Left renal pelvis (tissue), 4 donors: ENCODE measurements at regions not wholly inside any gene's neighbourhood (a gene's known extent, or its start where the extent isn't known, plus 50 kb on each side); places are given as distances from the start of the nearest gene placed in this dataset.

Source experiments
- DNase-seq, 4 donors: peaks; one replicate each; pipeline ENCODE4 v3.0.0-alpha.2; 2013; ENCODE audit warnings: low read depth in 4 of 4, low spot score in 3 of 4

DNA sequence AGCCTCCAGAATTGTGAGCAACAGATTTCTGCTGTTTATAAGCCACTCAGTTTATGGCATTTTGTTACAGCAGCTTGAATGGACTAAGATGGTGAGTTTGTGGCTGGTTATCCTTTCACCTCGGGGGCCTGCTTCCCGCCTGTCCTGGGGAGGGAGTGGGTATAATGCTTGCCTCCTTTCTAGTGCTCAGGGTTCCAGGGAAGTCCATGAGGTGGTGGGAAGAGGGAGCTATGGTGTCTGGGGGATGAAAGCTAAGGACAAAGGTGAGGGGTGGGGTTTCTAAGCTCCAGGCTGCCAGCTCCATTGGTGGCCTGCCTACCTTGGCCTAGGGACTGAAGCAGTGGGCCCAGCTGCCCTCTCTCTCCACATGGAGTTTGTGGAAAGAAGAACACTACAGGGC is 50.2 kb upstream of the SDK2 start:
- DNase-seq, result no peak

DNA sequence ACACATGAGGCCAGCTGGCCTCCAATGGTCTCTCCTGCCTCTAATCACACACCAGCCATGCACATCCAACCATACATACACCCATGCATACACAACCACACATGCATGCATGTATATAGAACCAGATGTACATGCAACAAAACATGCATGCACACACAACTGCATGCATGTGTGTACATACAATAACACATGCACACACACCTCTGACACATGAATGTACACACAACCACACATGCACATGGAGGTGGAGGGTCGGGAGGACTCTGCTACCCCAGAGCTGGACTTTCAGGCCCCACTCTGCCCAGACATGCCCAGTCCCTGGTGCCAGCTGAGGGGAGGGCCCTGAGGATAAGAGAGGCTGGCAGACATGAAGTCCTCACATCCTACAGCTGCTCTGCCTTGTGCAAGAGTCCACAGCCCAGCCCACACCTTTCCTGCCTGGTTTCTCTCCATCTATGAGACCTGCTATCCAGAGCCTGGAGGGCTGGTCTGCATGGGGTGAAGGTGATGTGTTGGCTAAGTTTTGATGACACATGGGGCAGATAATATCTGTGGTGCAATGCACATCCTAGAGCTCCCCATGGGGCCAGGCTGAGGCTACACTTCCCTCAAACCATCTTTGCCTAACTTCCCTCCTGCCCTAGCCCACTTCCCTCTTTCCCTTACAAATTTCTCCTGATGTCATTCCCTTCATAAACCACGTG is 50.9 kb upstream of the SDK2 start:
- DNase-seq, result no peak

DNA sequence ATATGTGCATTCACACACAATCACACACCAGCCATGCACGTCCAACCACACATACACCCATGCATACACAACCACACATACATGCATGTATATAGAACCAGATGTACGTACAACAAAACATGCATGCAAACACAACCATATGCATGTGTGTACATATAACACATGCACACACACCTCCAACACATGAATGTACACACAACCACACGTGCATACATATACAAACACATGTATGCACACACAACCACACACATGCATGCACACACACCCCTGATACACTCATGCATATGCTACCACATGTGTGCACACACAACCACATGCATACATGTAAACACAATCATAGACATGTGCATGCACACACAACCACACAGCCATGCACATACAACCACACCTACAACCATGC is 52.0 kb upstream of the SDK2 start:
- DNase-seq, result no peak

DNA sequence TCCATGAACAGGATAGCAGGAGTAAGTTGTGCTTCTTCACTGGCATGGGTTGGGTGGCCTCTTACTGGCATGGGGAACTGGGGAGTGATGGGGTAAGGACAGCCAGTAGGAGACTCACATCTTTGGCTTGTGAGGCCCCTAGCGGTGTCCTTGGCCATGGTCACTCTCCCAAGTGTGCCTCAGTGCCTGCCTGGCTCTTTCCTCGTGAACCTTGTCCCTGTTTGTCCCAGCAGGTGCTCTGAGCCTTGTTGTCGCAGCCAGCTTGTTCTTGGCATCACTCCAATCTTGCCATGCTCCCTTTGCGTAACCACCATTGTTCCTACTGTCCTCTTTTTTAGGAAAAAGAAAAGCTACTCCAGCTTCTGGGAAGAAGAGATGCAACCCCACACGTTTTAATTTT is 53.6 kb upstream of the SDK2 start:
- no peak for DNase-seq

- DNase-seq, result no peak
These were observed 54.7 kb upstream of the SDK2 start for GRCh38 chr17:73698966-73699365.

GRCh38 chr17:73701701-73702100 is 57.5 kb upstream of the SDK2 start:
- DNase-seq, result no peak

GRCh38 chr17:73703192-73703591 is 58.9 kb upstream of the SDK2 start:
- no peak for DNase-seq

DNA sequence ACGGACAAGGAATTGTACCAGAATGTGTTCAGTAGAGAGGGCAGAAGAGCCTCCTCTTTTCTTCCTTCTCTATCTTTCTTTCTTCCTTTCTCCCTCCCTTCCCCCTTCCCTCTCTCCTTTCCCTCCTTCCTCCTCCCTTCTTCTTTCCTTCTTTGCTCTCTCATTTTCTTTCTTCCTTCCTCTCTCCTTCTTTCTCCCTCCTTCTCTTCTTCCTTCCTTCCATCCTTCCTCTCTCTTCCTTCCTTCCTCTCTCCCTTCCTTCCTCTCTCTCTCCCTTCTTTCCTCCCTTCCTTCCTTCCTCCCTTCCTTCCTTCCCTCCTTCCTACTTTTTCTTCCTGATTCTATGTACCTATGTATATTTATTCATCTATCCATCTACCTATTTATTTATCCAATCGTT is 59.7 kb upstream of the SDK2 start:
- no peak for DNase-seq

GRCh38 chr17:73705594-73705993 is 61.3 kb upstream of the SDK2 start:
- DNase-seq, result no peak

- DNase-seq, result no peak
These were observed 62.2 kb upstream of the SDK2 start for GRCh38 chr17:73706428-73706827.

DNA sequence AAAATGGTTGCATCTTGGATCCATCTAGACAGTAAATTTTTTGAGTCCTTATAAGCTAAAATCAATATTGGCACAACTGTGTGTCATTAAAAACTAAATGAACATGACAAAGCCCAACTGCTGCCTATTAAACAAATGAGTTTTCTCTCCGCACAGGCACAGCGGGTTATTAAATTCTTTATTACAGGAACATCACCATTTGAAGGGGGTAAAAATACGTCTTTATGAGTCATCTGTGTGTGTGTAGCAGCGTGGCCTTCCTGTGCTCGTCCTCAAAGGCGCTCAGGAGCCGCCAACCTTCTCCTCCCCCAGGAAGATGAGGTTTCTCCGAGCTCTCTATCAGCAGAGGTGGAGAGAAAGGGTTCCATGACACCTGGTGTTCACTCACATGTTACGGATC is 62.6 kb upstream of the SDK2 start:
- no peak for DNase-seq

DNA sequence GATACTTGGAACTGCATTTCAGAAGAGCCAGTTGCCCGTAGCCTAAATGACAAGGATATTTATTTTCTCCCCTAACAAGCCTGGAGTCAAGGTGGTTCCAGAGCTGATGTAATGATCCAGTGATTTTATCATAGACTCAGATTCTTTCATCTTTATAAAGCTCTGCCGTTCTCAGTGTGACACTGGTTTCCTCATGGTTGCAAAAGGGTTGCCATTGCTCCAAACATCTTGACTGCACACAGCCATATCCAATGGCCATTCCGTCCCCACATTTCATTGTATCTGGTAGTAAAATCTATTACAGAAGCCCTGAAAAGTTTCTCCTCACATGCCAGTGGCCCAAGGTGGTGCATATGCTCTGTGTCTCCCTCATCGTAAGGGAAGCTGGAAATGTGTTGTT is 63.1 kb upstream of the SDK2 start:
- DNase-seq, result no peak

DNA sequence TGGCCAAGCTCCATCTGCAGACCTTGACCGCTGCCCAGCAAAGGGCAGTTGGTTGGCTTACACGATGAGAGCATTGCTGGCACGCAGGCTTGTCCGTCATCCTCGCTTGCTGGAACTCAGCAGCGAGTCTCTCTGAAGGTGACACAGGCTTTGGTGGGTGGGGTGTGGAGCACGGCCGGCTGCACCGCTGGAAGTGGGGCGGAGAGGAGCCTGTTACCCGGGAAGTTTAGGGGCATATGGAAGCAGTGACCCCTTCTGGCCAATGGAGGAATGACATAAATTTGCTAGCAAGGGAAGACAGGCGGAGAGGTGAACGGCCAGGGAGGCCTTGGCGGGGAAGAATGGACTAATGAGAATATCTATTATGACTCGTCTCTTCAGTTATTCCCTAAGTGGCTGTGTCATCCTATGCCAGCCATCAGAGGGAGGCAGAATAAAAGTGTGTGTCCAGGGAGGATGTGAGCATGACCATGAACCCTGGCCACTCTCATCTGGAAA is 65.9 kb upstream of the SDK2 start:
- DNase-seq, result peak; percentile 51 to 75 (median 62)

- DNase-seq, result no peak
These were observed 66.9 kb upstream of the SDK2 start for GRCh38 chr17:73711184-73711583.

- no peak for DNase-seq
These were observed 67.7 kb upstream of the SDK2 start for GRCh38 chr17:73711916-73712315.

- DNase-seq, result no peak
These were observed 68.9 kb upstream of the SDK2 start for GRCh38 chr17:73713136-73713535.

DNA sequence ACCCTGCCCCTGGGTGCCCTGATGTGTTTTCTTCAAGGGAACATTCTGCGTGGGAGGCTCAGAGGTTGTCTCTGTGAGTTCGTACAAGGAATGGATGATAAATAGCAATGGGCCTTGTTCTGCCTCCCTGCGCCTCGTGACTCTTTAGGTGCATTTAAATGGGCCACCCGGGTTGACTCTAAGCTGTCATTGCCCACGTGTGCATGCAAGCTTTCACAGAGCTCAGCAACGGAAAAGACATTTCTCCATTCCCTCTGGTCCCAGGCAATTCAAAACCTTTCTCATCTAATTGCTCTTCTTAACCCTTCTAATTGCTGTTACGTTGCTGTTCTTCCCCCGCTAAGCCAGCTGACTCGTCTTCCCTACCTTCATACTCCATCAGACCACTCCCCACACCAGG is 71.5 kb upstream of the SDK2 start:
- DNase-seq, result no peak

DNA sequence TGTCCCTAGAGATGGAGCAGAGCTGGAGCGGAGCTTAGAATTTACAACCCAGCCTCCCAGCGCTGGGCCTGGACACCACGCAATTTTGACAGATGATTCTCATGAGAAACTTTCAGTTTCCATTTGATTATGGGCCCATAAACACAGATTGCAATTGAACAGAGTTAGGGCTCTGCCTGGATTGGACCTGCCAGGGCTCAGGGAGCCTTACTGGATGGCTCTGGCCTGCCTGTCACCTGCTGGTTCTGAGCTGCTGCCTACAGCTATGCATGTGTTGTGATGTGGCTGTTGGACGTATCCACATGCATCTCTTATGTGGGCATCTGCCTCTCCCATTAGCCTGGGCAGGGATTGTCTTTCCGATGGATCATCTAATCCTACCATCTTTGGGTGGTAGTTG is 73.4 kb upstream of the SDK2 start:
- DNase-seq, result no peak

DNA sequence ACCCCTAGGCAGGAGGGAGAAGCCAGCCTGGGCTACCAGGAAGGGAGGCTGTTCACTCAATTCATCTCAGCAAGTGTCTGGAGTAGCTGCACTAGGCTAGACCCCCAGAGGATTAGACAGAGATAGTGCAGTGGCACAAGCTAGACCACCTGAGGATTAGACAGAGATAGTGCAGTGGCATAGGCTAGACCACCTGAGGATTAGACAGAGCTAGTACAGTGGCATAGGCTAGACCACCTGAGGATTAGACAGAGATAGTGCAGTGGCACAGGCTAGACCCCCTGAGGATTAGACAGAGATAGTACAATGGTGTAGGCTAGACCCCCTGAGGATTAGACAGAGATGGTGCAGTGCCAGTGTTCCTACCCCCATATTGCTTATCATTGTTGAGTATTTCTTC is 74.1 kb upstream of the SDK2 start:
- DNase-seq, result no peak

DNA sequence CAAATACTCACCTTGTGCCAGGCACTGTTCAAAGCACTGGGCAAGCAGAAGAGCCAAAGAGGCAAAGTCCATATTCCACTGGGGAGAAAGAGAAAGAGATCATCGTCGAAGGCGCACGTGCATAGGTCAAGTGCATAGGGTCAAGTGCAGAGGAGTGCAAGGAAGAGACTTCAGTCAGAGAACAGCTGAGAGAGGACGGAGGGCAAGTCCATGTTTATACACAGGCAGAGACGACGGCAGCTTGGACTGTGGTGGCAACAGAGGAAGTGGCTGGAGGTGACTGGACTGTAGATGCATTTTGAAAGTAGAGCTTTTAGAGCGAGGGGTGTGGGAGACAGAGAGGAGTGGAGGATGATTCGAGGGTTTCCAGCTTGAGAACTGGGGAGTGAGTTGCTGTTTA is 74.7 kb upstream of the SDK2 start:
- no peak for DNase-seq

- DNase-seq, result peak in 2 of 4 donors; percentile 29 to 37
These were observed 75.4 kb upstream of the SDK2 start for GRCh38 chr17:73719588-73720071.

DNA sequence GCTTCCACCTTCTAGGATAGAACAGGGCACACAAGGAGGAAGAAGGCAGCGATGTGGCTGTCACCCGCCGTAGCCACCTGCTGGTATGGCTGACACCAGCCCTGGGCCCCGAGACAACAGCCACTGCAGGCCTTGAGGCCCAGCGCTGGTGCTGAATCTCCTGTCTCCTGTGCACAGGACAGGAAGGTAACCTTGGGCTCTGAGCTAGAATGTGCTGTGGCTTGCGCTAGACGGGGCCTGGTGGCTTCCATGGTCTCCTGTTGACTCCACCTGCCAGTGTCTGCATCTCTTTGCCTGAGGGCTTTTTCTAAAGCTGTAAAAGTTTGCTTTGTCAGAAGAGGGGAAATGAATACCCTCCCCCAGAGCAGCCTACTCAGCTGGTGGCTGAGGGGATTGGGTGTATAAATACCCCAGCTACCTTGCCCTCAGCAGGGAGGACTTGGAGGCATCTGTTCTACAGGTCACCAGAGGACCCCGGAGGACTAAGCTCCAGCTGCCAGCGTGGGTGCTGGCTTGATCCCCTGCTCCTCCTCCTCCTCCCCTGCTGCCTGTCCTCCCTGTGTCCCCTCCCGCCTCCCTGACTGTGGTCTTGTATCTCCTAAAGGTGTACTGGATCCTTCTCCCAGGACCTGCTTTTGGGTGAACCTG is 76.1 kb upstream of the SDK2 start:
- DNase-seq, result no peak
